ENCODE measurements at regions not wholly inside any gene's neighbourhood (a gene's known extent, or its start where the extent isn't known, plus 50 kb on each side); places are given as distances from the start of the nearest gene placed in this dataset.

- H3K4me3 Mint-ChIP-seq: peak overlapping the region in 2 of 8 donors; percentile 10 to 53
- H3K36me3 Mint-ChIP-seq: peaks cover 0 to 1% of the 10 kb centered on the region in 2 donors
- DNase-seq (no peak), ATAC-seq (ENCODE audit: low read depth in 2 of 2) (no peak)
- no peak overlapping the region for H3K27ac Mint-ChIP-seq
- peaks cover 8 to 36% (median 33%) of the 10 kb centered on the region in 3 donors for H3K27me3 Mint-ChIP-seq
- peaks cover 0 to 7% (median 0%) of the 10 kb centered on the region in 3 donors for H3K4me1 Mint-ChIP-seq
- H3K9me3 Mint-ChIP-seq: peaks cover 0 to 8% (median 3%) of the 10 kb centered on the region in 7 donors
Observed at GRCh38 chr2:65662654-65663432, 230.4 kb upstream of the SPRED2 start.

DNA sequence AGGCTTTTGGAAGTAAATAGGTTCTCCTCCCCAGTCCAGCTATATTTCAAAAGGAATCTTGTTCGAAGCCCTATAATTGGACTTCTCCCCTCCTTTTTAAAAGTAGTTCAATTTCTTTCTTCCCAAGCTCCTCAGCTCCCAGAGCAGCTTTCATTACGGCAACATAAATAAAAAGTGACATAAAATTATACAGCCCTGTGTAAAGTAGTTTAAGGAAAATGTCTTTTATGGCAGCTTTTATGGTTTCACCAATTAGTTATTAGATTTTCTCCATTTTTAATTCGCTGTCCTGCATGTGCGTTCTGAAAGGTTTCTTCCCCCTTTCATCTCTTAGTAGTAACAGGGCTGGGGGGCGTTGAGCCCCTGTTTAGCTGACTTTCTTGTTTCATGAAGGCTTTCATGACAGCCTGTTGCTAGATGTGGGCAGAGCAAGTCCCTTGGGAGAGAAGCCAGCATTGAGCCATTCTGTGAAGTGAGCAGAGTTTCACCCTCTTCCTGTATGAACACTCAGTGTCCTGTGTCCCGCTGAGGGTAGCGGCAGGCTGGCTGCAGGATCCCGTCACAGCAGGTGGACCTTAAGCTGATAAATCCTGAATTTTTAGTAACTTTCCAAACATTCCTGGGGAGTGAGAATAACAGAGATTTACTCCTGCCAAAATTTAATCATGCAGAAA is 229.7 kb upstream of the SPRED2 start:
- DNase-seq (no peak), ATAC-seq (ENCODE audit: low read depth in 2 of 2) (no peak)
- Mint-ChIP-seq H3K4me1 (peaks cover 0 to 7% (median 0%) of the 10 kb centered on the region in 3 donors), H3K27me3 (peaks cover 8 to 36% (median 33%) of the 10 kb centered on the region in 3 donors), H3K9me3 (peaks cover 0 to 3% (median 1%) of the 10 kb centered on the region in 7 donors), H3K27ac (no peak overlapping the region), H3K4me3 (peak overlapping the region in 2 of 8 donors; percentile 10 to 53), H3K36me3 (no peaks in the 10 kb centered on the region)

DNA sequence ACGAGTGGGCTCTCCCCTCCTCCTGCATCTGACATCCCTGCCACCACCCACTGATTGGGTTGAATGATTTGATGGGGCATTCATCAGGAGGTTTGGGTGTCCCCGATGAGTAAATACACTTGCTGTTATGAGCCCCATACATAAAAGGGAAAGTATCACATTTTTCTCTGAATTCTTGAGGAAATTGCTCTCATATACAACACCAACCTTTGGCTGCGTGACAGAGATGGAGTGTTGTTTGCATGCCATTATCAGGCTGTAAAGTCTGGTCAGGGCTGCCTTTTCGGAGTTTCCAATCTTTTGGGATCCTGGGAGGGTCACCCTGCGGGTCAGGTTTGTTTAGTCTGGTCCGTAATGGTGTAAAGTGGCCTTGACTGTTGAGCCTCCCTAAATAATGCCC is 227.9 kb upstream of the SPRED2 start:
- Mint-ChIP-seq H3K27me3 (peaks cover 3 to 33% (median 22%) of the 10 kb centered on the region in 3 donors), H3K36me3 (no peaks in the 10 kb centered on the region), H3K9me3 (no peaks in the 10 kb centered on the region), H3K27ac (no peak overlapping the region), H3K4me1 (peaks cover 0 to 7% (median 0%) of the 10 kb centered on the region in 3 donors), H3K4me3 (no peak overlapping the region)
- DNase-seq (no peak), ATAC-seq (ENCODE audit: low read depth in 2 of 2) (no peak)

- peaks cover 0 to 26% (median 15%) of the 10 kb centered on the region in 3 donors for H3K27me3 Mint-ChIP-seq
- H3K9me3 Mint-ChIP-seq: no peaks in the 10 kb centered on the region
- H3K27ac Mint-ChIP-seq: no peak overlapping the region
- peak overlapping the region in 1 of 8 donors; percentile 6 for H3K4me3 Mint-ChIP-seq
- ATAC-seq (ENCODE audit: low read depth in 2 of 2) (no peak), DNase-seq (no peak)
- H3K36me3 Mint-ChIP-seq: no peaks in the 10 kb centered on the region
- H3K4me1 Mint-ChIP-seq: peaks cover 0 to 7% (median 0%) of the 10 kb centered on the region in 3 donors
Observed at GRCh38 chr2:65658881-65659280, 226.5 kb upstream of the SPRED2 start.

DNA sequence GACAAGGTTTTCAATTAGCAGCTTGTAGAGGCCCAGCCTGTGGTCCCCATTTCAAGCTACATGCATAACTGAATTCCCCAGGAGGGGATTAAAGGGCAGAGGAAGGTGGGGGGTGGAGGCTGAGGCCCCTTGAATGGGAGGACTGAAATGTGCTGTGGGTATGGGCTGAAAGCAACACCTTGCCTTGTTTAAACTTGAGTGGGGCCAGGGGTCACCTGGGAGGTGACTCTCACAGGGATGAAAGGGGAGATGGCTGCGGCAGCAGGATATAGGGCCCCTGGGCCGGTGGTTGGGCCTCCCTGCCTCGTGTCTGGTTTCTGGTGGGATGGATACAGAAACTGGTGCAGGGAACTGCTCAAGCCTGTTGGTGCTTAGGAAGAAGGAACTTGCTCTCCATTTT is 225.9 kb upstream of the SPRED2 start:
- H3K27ac Mint-ChIP-seq: no peak overlapping the region
- peaks cover 0 to 7% (median 0%) of the 10 kb centered on the region in 3 donors for H3K4me1 Mint-ChIP-seq
- H3K4me3 Mint-ChIP-seq: no peak overlapping the region
- H3K27me3 Mint-ChIP-seq: peaks cover 0 to 20% (median 9%) of the 10 kb centered on the region in 3 donors
- H3K36me3 Mint-ChIP-seq: no peaks in the 10 kb centered on the region
- ATAC-seq (ENCODE audit: low read depth in 2 of 2) (no peak), DNase-seq (no peak)
- H3K9me3 Mint-ChIP-seq: no peaks in the 10 kb centered on the region

GRCh38 chr2:65656160-65656718 is 223.8 kb upstream of the SPRED2 start:
- ATAC-seq (ENCODE audit: low read depth in 2 of 2): no peak
- no peaks in the 10 kb centered on the region for H3K4me1 Mint-ChIP-seq
- H3K27ac Mint-ChIP-seq: no peak overlapping the region
- H3K4me3 Mint-ChIP-seq: no peak overlapping the region
- no peaks in the 10 kb centered on the region for H3K9me3 Mint-ChIP-seq
- DNase-seq: no peak
- no peaks in the 10 kb centered on the region for H3K36me3 Mint-ChIP-seq
- peaks cover 0 to 4% (median 0%) of the 10 kb centered on the region in 3 donors for H3K27me3 Mint-ChIP-seq

- H3K4me3 Mint-ChIP-seq: no peak overlapping the region
- no peak for ATAC-seq (ENCODE audit: low read depth in 2 of 2)
- no peaks in the 10 kb centered on the region for H3K4me1 Mint-ChIP-seq
- no peak overlapping the region for H3K27ac Mint-ChIP-seq
- H3K36me3 Mint-ChIP-seq: no peaks in the 10 kb centered on the region
- peaks cover 0 to 4% (median 0%) of the 10 kb centered on the region in 3 donors for H3K27me3 Mint-ChIP-seq
- DNase-seq: no peak
- no peaks in the 10 kb centered on the region for H3K9me3 Mint-ChIP-seq
Observed at GRCh38 chr2:65655000-65655399, 222.6 kb upstream of the SPRED2 start.

DNA sequence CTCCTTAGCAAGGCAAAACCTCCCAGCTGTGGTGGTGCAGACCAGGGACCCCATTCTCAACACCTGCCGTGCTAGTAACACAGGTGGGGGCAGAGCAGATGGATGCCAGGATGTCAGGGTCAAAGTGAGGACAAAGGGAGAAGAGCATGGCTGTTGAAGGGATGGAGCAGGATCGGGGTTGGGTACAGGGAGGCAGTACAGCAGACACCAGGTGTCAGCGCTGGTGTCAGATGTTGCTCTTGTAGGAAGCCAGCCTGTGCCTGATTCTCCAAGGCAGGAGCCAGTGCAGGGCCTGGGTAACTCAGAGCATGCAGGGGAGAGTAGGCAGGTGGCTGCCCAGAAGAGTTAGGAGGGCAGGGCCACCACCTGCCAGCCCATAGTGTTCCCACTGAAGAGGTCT is 222.1 kb upstream of the SPRED2 start:
- Mint-ChIP-seq H3K4me3 (no peak overlapping the region), H3K27me3 (peaks cover 0 to 4% (median 0%) of the 10 kb centered on the region in 3 donors), H3K9me3 (no peaks in the 10 kb centered on the region), H3K27ac (no peak overlapping the region), H3K36me3 (no peaks in the 10 kb centered on the region), H3K4me1 (no peaks in the 10 kb centered on the region)
- ATAC-seq (ENCODE audit: low read depth in 2 of 2) (no peak), DNase-seq (no peak)

DNA sequence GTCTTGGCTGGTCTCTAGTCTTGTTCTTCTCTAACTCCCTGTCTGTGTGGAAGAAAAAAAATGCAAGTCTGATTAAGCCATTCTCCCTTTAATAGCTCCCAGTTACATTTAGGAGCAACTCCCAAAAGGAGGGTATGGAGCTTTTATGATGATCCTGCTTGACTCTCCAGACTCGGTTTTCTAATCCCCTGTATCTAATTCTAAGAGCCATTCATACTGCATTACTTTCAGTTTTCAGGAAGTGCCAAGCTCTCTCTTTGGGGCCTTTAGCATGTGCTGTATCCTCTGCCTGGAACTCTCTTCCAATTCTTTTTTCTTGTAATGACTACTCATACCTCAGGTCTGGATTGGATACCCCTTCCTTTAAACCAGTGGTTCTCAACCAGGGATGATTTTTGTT is 219.7 kb upstream of the SPRED2 start:
- no peak for ATAC-seq (ENCODE audit: low read depth in 2 of 2)
- H3K36me3 Mint-ChIP-seq: no peaks in the 10 kb centered on the region
- H3K4me3 Mint-ChIP-seq: no peak overlapping the region
- H3K4me1 Mint-ChIP-seq: peaks cover 0 to 6% (median 5%) of the 10 kb centered on the region in 3 donors
- DNase-seq: no peak
- H3K27me3 Mint-ChIP-seq: no peaks in the 10 kb centered on the region
- H3K27ac Mint-ChIP-seq: peak overlapping the region in 1 of 6 donors; percentile 57
- no peaks in the 10 kb centered on the region for H3K9me3 Mint-ChIP-seq

DNA sequence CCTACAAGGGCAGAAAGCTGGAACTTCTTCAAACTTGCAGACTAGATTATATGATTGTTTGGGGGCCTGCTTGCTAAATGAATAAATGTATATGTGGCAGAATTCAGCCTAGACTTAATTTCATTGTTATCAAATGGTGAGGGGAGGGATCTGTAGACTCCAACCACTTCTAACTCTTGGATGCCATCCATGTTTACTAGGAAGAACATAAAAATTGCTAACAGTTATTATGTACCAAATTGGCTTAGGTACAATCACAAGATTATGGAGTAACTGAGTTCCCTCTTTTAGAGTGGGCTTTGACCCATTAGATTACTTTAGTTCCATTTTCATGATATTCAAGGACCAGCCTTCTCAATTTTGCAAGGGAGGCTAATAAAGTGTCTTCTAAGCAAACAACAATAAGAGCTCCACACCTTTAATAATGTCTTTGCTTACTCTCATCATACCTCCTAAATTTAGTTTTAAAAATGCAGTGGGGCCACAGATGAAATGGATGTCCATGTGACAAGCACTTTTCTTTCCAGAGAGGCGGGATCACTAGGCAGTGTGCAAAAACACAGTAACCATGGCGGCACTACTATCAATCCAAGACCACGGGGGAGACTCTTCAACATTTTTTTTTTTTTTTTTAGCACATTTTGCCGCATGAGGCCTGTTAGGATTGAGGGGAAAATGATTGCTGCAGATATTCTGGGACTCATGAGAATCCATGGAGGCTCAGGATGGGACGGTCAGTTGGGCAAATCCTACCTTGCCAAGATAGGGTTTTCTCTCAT is 217.6 kb upstream of the SPRED2 start:
- no peak overlapping the region for H3K4me3 Mint-ChIP-seq
- no peak for DNase-seq

DNA sequence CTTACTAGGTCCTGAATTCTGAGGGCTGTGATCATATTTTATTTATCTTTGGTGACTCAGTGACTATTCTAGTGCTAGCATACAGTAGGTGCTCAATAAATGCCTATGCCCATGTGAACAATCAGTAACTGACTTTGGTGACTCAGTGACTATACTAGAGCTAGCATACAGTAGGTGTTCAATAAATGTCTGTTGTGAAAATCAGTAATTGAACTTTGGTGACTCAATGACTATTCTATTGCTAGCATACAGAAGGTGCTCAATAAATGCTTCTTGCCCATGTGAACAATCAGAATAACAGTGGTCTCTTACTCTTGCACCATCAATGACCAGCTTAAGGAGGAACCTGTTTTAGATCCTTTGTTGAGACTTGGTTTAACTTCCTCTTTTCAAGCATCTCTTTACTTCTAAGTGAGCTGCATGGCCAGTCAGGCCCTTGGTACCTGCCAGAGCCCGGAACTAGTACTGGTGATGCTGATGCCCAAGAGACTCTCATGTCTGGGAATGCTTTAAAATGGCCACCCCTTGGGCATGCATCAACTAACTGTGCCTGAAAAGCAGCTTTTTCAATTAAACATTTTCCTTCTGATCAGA is 214.9 kb upstream of the SPRED2 start:
- H3K27me3 Mint-ChIP-seq: no peaks in the 10 kb centered on the region
- no peak overlapping the region for H3K4me3 Mint-ChIP-seq
- no peaks in the 10 kb centered on the region for H3K36me3 Mint-ChIP-seq
- H3K4me1 Mint-ChIP-seq: peaks cover 0 to 10% (median 6%) of the 10 kb centered on the region in 3 donors
- peak; percentile 7 for DNase-seq
- ATAC-seq (ENCODE audit: low read depth in 2 of 2): peak; percentile 76 to 82
- no peak overlapping the region for H3K27ac Mint-ChIP-seq
- no peaks in the 10 kb centered on the region for H3K9me3 Mint-ChIP-seq

More for the DNA sequence above, 217.6 kb upstream of the SPRED2 start:
- Mint-ChIP-seq H3K27me3 (no peaks in the 10 kb centered on the region), H3K4me1 (peaks cover 0 to 10% (median 6%) of the 10 kb centered on the region in 3 donors), H3K27ac (no peak overlapping the region), H3K36me3 (no peaks in the 10 kb centered on the region), H3K9me3 (no peaks in the 10 kb centered on the region)
- no peak for ATAC-seq (ENCODE audit: low read depth in 2 of 2)

DNA sequence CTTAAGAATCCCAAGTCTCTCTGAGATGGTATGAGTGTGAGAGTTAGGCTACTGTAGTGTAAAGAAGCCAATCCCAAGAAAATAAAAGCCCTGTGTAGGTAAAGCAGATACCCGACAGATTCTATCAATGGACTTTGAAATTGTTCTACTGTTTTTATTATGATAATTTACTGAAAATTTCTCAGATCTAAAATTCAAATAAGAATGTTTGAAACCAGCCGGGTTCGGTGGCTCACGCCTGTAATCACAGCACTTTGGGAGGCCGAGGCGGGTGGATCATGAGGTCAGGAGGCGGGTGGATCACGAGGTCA is 208.3 kb upstream of the SPRED2 start:
- peak overlapping the region in 1 of 6 donors; percentile 69 for H3K27ac Mint-ChIP-seq
- H3K4me1 Mint-ChIP-seq: peaks cover 5 to 7% (median 6%) of the 10 kb centered on the region in 3 donors
- DNase-seq (no peak), ATAC-seq (ENCODE audit: low read depth in 2 of 2) (no peak)
- H3K9me3 Mint-ChIP-seq: no peaks in the 10 kb centered on the region
- H3K4me3 Mint-ChIP-seq: peak overlapping the region in 3 of 8 donors; percentile 60 to 81 (median 79)
- H3K36me3 Mint-ChIP-seq: no peaks in the 10 kb centered on the region
- peaks cover 0 to 11% (median 0%) of the 10 kb centered on the region in 3 donors for H3K27me3 Mint-ChIP-seq

Measured in naive B cell (primary cell).